GM12878 (cell line): ENCODE measurements at regions not wholly inside any gene's neighbourhood (a gene's known extent, or its start where the extent isn't known, plus 50 kb on each side); places are given as distances from the start of the nearest gene placed in this dataset.

Experiments used
- ATAC-seq: fragments of 200-7000 bp; cut with Tn5 transposase; 3 replicates; pipeline ENCODE4 v1.9.1; 2020; ENCODE audit warnings: mild to moderate bottlenecking, moderate library complexity
- BruUV-seq: library from RNA; stranded (reverse); fragments of 400-500 nt; replicated peaks from 2 replicates; lab custom pipeline; 2021; lab: Mats Ljungman, UMichigan
- CTCF ChIA-PET: fragments of 300-600 bp; sonication (Branson Sonifier 250); formaldehyde crosslinking; extraction: SDS; loops from one replicate; lab custom pipeline; 2021; ENCODE audit warnings: inconsistent platforms; lab: Yijun Ruan, JAX
- POLR2A ChIA-PET: fragments of 350-600 bp; formaldehyde crosslinking; extraction: SDS; loops from one replicate; lab custom pipeline; 2021; ENCODE audit warnings: inconsistent platforms; lab: Charles Lee
- RAD21 ChIA-PET: fragments of 300-600 bp; sonication (Branson Sonifier 250); formaldehyde crosslinking; loops from one replicate; lab custom pipeline; 2023; ENCODE audit warnings: antibody characterized with exemption; ENCODE audit not compliant: unreplicated experiment; lab: Charles Lee
- SMC1A ChIA-PET: fragments of 300-600 bp; sonication (Branson Sonifier 250); formaldehyde crosslinking; loops from one replicate; lab custom pipeline; 2023; ENCODE audit not compliant: unreplicated experiment, uncharacterized antibody; lab: Charles Lee
- DNase-seq: peaks from one replicate; pipeline ENCODE4 v3.0.0-alpha.2; 2011; ENCODE audit warnings: low read depth, low spot score
- FAIRE-seq: peaks from 3 replicates; lab custom pipeline; 2011; peaks lifted over from hg19 to GRCh38; lab: Jason Lieb, UNC
- H2AFZ ChIP-seq: 2 replicates; pipeline ENCODE4 v1.6.0; 2011; ENCODE audit warnings: low read depth, low read length, control low read depth; ENCODE audit not compliant: control insufficient read depth
- H3K27ac ChIP-seq: 2 replicates; pipeline ENCODE4 v1.5.1; 2011; ENCODE audit warnings: control low read depth; ENCODE audit not compliant: control insufficient read depth, insufficient read depth
- H3K27me3 ChIP-seq, 2 experiments: replicated peaks in 1 of 2; 2 replicates each; pipeline versions ENCODE4 v1.6.0 to v1.6.1; 2011; ENCODE audit warnings: low read length in 1 of 2; ENCODE audit not compliant: control insufficient read depth in 2 of 2, insufficient read depth in 2 of 2
- H3K36me3 ChIP-seq, 2 experiments: 2 replicates each; pipeline ENCODE4 v1.5.1; 2011; ENCODE audit warnings: low read length in 1 of 2; ENCODE audit not compliant: control insufficient read depth in 2 of 2, insufficient read depth in 2 of 2
- H3K4me1 ChIP-seq: 2 replicates; pipeline ENCODE4 v1.6.1; 2011; ENCODE audit warnings: mild to moderate bottlenecking, low read length, moderate library complexity, mixed read lengths; ENCODE audit not compliant: control insufficient read depth, insufficient read depth
- H3K4me2 ChIP-seq: 2 replicates; pipeline ENCODE4 v1.6.0; 2011; ENCODE audit warnings: control low read depth; ENCODE audit not compliant: control insufficient read depth, insufficient read depth
- H3K4me3 ChIP-seq: fragments of 200-600 bp; sonication (generic); 2 replicates; pipeline ENCODE4 v1.5.1; 2016
- H3K79me2 ChIP-seq: 2 replicates; pipeline ENCODE4 v1.6.0; 2011; ENCODE audit warnings: low read length; ENCODE audit not compliant: control insufficient read depth, insufficient read depth
- H3K9ac ChIP-seq: 2 replicates; pipeline ENCODE4 v1.8.0; 2011; ENCODE audit warnings: low read length, control low read depth, mixed read lengths; ENCODE audit not compliant: control insufficient read depth, insufficient read depth
- H3K9me3 ChIP-seq: replicated peaks from 3 replicates; pipeline ENCODE4 v1.5.1; 2011; ENCODE audit warnings: mild to moderate bottlenecking, low read length; ENCODE audit not compliant: control insufficient read depth, insufficient read depth
- H4K20me1 ChIP-seq: 2 replicates; pipeline ENCODE4 v1.6.0; 2011; ENCODE audit not compliant: control insufficient read depth, insufficient read depth
- BACH1 ChIP-seq: fragments of 450-650 bp; IDR thresholded peaks from 2 replicates; pipeline ENCODE4 v1.6.1; 2017; ENCODE audit warnings: mild to moderate bottlenecking, borderline replicate concordance
- CUX1 ChIP-seq: IDR thresholded peaks from 2 replicates; pipeline ENCODE4 v1.6.1; 2012; ENCODE audit warnings: improper control_type of control experiment, low read depth, low read length; ENCODE audit not compliant: insufficient replicate concordance
- EP300 ChIP-seq, 2 experiments: fragments of 150-350 bp in 1 of 2; IDR thresholded peaks; 2 replicates each; pipeline ENCODE4 v1.6.1; 2011 to 2012; ENCODE audit warnings: low read depth in 2 of 2, low read length in 2 of 2, borderline replicate concordance in 1 of 2, improper control_type of control experiment in 1 of 2, inconsistent platforms in 1 of 2; ENCODE audit not compliant: control insufficient read depth in 1 of 2
- IKZF2 ChIP-seq, 2 experiments: fragments of 450-650 bp; IDR thresholded peaks; 2 replicates each; pipeline ENCODE4 v1.6.1; 2017; ENCODE audit warnings: mild to moderate bottlenecking in 2 of 2, moderate library complexity in 2 of 2
- NR2C1 ChIP-seq: fragments of 450-650 bp; IDR thresholded peaks from 2 replicates; pipeline ENCODE4 v1.6.1; 2017; ENCODE audit warnings: antibody characterized with exemption, mild to moderate bottlenecking, moderate library complexity
- NR2F1 ChIP-seq: fragments of 450-650 bp; conservative IDR thresholded peaks from 2 replicates; pipeline ENCODE4 v1.6.1; 2017; ENCODE audit warnings: mild to moderate bottlenecking
- NRF1 ChIP-seq: conservative IDR thresholded peaks from 2 replicates; pipeline ENCODE4 v1.6.1; 2011; ENCODE audit warnings: mild to moderate bottlenecking, low read depth, low read length, improper control_type of control experiment
- SIX5 ChIP-seq: IDR thresholded peaks from 2 replicates; pipeline ENCODE4 v1.6.1; 2011; ENCODE audit warnings: mild to moderate bottlenecking, low read depth, low read length, moderate library complexity; ENCODE audit not compliant: severe bottlenecking
- SMARCA5 ChIP-seq: fragments of 450-650 bp; IDR thresholded peaks from 2 replicates; pipeline ENCODE4 v1.6.1; 2017; ENCODE audit warnings: mild to moderate bottlenecking
- ZNF217 ChIP-seq: fragments of 450-650 bp; IDR thresholded peaks from 2 replicates; pipeline ENCODE4 v1.6.1; 2017; ENCODE audit warnings: antibody characterized with exemption, mild to moderate bottlenecking
- WGBS: methylation state at CpG from one replicate; pipeline ENCODE4 v1.1.6; 2016; ENCODE audit warnings: low lambda C conversion rate; ENCODE audit not compliant: insufficient replicate concordance, insufficient coverage; ENCODE audit errors: missing lambda C conversion rate; 5-methylcytosine and 5-hydroxymethylcytosine counted together
- in situ Hi-C: fragments of 300-500 bp; cut with MboI; formaldehyde crosslinking; loops from 9 replicates; pipeline ENCODE4 v1.14.3; 2018; ENCODE audit warnings: mixed read lengths
- intact Hi-C: fragments of 100-400 bp; cut with micrococcal nuclease; formaldehyde crosslinking; loops from one replicate; pipeline ENCODE4 v1.14.2; 2022; ENCODE audit not compliant: unreplicated experiment

GRCh38 chr3:1535361-1535760 is 442.5 kb downstream of the CNTN6 start:
- 17% methylated on average over 1 of the region's 1 CpG for WGBS
- H3K4me3 ChIP-seq: no peak overlapping the region
- in situ Hi-C loops (no loop called here), intact Hi-C loops (no loop called here)
- DNase-seq: no peak
- RAD21 ChIA-PET: no interaction called here
- H3K9me3 ChIP-seq: no peaks in the 10 kb centered on the region
- H3K4me2 ChIP-seq: no peak overlapping the region
- H4K20me1 ChIP-seq: no peaks in the 10 kb centered on the region
- H3K4me1 ChIP-seq: no peaks in the 10 kb centered on the region
- no peaks in the 10 kb centered on the region for H3K27me3 ChIP-seq
- BruUV-seq: no TSS peak
- FAIRE-seq: no peak
- H3K27ac ChIP-seq: no peak overlapping the region
- H3K79me2 ChIP-seq: no peaks in the 10 kb centered on the region
- H3K36me3 ChIP-seq: no peaks in the 10 kb centered on the region
- H3K9ac ChIP-seq: no peak overlapping the region
- POLR2A ChIA-PET: no interaction called here
- CTCF ChIA-PET: no interaction called here
- no peak for ATAC-seq
- H2AFZ ChIP-seq: no peak overlapping the region
- SMC1A ChIA-PET: no interaction called here
- TF ChIP-seq NR2F1: no peak
- no peak for TF ChIP-seq SIX5
- TF ChIP-seq BACH1: no peak
- no peak for TF ChIP-seq NR2C1
- no peak for TF ChIP-seq ZNF217
- no peak for TF ChIP-seq SMARCA5
- TF ChIP-seq IKZF2 (IDR thresholded peaks at IDR 0.05): no peak
- no peak for TF ChIP-seq CUX1
- TF ChIP-seq NRF1: no peak
- no peak for TF ChIP-seq EP300 (IDR thresholded peaks at IDR 0.05; ENCODE audit: borderline replicate concordance in 1 of 2, control insufficient read depth in 1 of 2, low read depth in 2 of 2, low read length in 2 of 2)
